HL-60/S4 treated with retinoic acid at 250 ng/mL for 4 days and 3 days (cell line): ENCODE measurements at regions not wholly inside any gene's neighbourhood (a gene's known extent, or its start where the extent isn't known, plus 50 kb on each side); places are given as distances from the start of the nearest gene placed in this dataset.

Experiments used
- in situ Hi-C: fragments of 300-500 bp; cut with MboI; formaldehyde crosslinking; loops from 2 replicates; pipeline ENCODE4 v1.7.0; 2022; ENCODE audit warnings: low sequenced_read_pairs

DNA sequence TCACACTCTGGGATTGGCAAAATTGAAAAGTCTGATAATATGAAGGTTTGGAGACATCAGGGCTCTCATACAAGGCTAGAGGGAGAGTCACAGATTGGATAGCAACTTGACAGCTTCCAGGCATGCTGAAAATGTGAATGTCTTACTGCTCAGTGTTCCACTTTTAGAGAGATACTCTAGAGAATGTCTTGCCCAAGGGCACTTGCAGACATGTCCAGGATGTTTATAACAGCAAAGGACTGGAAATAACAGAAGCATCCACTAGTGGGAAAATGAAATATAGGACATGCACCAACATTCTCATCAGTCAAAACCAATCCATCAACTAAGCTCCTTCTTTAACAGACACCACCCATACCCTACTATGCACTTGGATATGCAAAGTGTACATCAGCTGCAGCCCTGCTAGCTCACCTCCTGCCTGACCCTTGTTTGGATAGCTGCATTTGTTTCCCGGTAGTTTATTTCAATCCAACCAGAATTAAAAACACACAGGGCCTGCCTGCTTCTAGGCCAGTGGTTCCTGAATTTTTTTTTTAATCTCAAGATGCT, 101.6 kb upstream of the ARHGEF3 start:
- in situ Hi-C loops, result no loop called here

DNA sequence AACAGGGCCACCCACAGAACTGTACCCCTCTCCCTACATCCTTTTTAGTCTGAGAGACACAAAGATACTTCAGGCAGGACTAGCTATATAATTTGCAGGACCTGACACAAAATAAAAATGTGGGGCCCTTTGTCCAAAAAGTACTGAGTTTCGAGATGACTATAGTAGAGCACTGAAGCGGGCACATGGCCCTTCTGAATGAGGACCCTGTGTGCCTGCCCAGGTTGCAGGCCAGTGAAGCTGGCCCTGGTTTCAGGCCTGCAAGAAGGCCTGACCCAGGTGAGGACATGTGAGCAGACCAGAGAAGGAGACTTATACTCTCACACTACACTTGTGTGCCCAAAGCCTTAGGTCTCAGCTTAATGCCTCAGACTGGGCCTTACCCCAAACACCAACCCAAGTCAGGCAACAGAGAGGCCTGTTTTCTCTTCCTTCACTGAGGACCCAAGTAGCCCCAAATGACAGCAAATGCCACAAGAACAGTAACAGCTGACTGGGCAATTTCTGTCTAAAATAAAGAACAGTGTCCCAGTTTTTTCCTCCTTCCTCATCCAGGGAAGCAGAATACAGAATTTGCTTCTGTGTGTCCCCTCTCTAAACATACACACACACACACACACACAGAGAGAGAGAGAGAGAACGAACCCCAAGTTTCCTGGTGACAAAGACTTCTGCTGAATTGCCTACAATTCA, 100.9 kb upstream of the ARHGEF3 start:
- in situ Hi-C loops, result no loop called here

DNA sequence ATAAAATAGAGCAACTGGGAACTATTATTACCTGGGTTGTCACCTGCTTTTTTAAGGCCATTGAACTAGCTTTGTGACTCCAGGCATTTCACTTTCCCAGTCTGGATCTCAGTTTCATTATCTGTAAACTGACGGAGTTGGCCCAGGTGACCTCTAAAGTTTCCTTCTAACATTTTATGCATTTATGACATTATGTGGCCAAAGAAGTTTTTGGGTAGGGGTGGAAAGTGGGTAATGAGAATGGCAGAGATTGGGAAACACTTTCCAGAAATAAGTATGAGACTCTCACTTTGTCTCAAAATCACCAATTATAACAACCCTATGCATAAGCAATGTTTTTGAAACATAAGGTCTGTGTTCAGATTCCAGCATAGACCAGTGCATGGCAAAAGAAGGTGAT, 99.1 kb upstream of the ARHGEF3 start:
- in situ Hi-C loops, result no loop called here

- in situ Hi-C loops, result no loop called here
Measured at GRCh38 chr3:56899851-56900250, 98.1 kb upstream of the ARHGEF3 start.

GRCh38 chr3:56899078-56899477, 97.3 kb upstream of the ARHGEF3 start:
- in situ Hi-C loops, result no loop called here

DNA sequence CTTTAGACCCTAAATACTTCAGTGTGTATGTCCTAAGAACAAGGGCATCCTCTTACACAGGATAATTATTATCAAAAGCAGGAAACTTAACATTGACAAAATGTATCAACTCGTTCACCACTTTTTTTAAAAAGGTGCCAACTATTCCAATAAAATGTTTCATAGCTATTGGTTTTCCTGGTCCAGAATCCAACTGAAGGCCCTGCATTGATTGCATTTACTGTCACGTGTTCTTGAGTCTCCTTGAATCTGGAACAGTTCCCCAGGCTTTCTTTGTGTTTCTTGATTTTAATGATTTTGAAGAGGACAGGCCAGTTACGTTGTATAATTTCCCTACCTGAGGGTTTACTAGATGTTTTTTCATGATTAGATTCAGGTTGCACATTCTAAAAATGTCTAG, 94.6 kb upstream of the ARHGEF3 start:
- in situ Hi-C loops, result no loop called here

GRCh38 chr3:56894881-56895431, 93.2 kb upstream of the ARHGEF3 start:
- in situ Hi-C loops, result no loop called here

DNA sequence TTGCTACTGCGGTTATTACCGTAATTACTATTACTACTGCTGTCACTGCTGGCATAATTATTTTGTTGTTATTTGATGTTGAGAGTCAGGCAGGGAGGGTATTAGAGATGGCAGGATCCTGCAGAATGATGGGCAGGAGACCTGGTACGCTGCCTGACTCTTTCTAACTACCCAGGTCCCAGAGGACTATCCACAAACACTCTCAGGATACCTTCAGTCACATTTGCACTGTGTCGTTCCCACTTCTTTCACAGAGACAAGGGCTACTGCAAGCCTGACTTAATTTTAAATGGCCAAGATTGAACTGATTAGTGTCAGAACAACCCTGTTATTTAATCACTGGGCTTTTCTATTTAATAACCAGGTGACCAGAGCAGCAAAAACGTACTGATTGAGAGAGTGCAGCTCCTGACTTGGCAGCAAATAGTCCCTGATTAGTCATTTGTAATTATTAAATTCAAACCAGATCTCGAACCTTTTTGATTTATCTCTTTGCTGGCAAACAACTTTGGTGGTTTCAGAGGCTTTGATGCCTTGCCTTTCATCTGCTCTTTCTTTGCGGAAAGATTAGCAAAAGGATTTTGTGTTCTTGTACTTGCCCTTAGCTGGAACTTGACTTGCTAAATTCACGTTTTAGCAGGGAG, 88.8 kb upstream of the ARHGEF3 start:
- in situ Hi-C loops, result no loop called here

- in situ Hi-C loops, result no loop called here
Measured at GRCh38 chr3:56889131-56889530, 87.4 kb upstream of the ARHGEF3 start.

- in situ Hi-C loops, result no loop called here
Measured at GRCh38 chr3:56887402-56888025, 85.8 kb upstream of the ARHGEF3 start.

DNA sequence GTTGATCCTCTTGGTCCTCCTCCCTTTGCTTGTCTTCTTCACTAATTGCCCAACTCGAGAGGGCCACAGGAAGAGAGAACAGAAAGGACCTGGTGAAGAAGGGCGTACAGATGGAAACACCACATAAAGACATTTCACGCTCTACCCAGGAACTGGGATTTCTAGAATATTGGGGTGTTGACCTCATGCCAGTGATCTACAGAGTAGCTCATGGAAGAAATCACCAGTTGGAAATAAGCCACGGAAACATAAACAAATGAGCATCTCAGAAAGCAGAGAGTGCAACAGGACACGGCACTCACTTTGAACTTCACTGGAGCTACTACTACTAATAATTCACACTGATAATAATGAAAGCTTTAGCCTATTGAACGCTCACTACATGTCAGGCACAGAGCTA, 84.6 kb upstream of the ARHGEF3 start:
- in situ Hi-C loops, result no loop called here

DNA sequence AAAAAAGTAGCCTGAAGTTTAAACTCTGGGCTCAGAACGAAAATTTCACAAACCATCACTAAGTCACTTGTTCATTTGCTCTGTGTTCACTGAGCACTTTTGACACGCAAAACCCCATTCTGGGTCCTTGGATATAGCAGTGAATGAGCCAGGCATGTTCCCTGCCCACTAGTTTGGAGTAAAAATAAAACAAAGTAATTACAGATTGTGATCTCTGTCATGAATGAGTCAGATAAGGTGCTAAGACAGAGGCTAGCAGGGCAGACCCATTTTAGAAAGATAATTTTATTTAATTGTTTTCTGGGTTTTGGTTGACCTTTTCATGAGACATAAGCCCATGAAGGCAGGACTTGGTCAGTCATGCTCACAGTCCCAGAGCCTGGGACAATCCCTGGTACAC, 84.1 kb upstream of the ARHGEF3 start:
- in situ Hi-C loops, result no loop called here

DNA sequence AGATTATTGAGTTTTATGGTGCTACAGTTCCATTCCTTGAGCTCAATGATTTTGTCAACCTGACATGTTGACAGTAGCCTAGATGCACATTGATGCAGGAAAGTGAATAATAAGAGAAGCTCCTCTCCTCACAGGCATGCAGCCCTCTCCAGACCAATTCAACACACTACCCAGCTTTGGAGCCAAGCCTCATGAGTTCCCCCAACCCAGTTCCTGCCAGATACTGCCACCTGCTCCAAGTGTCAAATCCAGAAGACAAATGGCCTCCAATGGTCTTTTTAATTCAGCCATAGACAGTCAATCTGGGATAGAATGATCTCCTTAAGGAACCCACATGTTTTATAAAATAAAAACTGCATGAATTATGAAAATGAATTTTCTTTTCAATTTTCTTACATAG, 83.7 kb upstream of the ARHGEF3 start:
- in situ Hi-C loops, result no loop called here

- in situ Hi-C loops, result no loop called here
Measured at GRCh38 chr3:56884387-56884786, 82.6 kb upstream of the ARHGEF3 start.

DNA sequence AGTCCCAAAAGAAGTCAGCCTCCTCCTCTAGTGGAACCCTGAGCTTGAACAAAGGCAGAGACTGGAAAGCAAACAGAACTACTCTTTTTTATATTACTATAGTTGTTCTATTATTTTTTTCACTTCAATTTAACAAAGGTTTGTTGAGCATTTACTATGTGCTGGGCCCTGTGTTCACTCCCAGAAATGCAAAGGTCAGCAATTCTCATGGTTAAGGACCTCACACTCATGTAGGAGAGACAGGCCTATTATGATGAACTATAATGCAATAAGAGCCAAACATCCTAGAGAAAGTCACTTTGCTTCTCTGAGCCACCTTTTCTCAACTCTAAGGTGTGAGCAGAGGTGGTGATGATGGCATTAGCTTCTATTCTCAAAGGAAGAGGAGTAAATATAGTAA, 82.1 kb upstream of the ARHGEF3 start:
- in situ Hi-C loops, result no loop called here

GRCh38 chr3:56882896-56883295, 81.1 kb upstream of the ARHGEF3 start:
- in situ Hi-C loops, result no loop called here

- in situ Hi-C loops, result no loop called here
Measured at GRCh38 chr3:56881841-56882240, 80.1 kb upstream of the ARHGEF3 start.

DNA sequence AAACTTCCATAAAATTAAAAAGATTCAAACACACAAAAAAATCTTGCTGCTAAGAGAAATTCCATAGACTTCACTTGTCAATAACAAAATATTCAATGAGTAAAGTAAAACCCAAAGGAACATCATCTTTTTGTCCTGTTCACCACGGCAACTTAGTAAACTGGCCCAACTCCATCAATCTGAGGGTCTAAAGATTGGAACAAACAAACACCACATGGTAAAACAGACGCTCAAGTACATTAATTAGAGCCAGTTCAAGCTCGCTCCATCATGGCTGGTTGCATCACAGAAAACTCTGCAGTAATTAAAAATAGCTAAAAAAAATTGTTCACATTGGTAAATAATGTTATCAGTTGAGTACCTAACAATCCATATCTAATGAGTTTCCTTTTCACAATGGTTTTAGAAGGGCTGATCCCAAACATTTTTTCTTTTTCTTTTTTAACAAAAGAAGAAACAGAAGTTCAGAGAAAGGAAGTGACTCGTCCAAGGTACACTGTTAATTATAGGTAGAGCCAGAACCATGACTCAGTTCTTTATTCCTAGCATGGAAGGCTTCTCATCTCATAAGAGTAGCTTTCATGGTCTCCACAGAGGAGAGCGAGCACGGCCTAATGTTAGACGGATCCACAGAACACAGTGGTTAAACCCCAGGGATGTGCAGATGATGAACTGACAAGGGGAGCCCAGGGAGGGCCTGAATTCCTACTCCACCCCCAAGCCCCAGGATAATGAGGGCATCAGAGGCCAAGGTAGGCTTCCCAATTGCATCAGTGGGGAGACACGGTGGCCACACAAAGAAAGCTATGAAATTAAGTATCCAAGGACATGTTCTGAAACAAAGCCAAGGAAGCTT, 79.2 kb upstream of the ARHGEF3 start:
- in situ Hi-C loops, result no loop called here

GRCh38 chr3:56879436-56880215, 77.9 kb upstream of the ARHGEF3 start:
- in situ Hi-C loops, result no loop called here

- in situ Hi-C loops, result no loop called here
Measured at GRCh38 chr3:56878074-56878473, 76.3 kb upstream of the ARHGEF3 start.
